ENCODE measurements at regions not wholly inside any gene's neighbourhood (a gene's known extent, or its start where the extent isn't known, plus 50 kb on each side); places are given as distances from the start of the nearest gene placed in this dataset.

GRCh38 chrX:68945081-68945602 is 116.3 kb downstream of the EFNB1 start:
- peaks cover 0 to 4% (median 0%) of the 10 kb centered on the region in 7 donors for H3K9me3 Mint-ChIP-seq
- ATAC-seq (ENCODE audit: low read depth in 2 of 2): no peak

GRCh38 chrX:68944211-68944610 is 115.4 kb downstream of the EFNB1 start:
- no peak overlapping the region for H3K4me3 Mint-ChIP-seq
- no peak for DNase-seq
- H3K9me3 Mint-ChIP-seq: peaks cover 0 to 4% (median 0%) of the 10 kb centered on the region in 7 donors
- ATAC-seq (ENCODE audit: low read depth in 2 of 2): no peak
- H3K27ac Mint-ChIP-seq: peak overlapping the region in 1 of 6 donors; percentile 41
- H3K27me3 Mint-ChIP-seq: peaks cover 0 to 9% (median 0%) of the 10 kb centered on the region in 3 donors
- no peaks in the 10 kb centered on the region for H3K36me3 Mint-ChIP-seq
- no peaks in the 10 kb centered on the region for H3K4me1 Mint-ChIP-seq

More at GRCh38 chrX:68945081-68945602, 116.3 kb downstream of the EFNB1 start:
- no peak overlapping the region for H3K4me3 Mint-ChIP-seq
- H3K4me1 Mint-ChIP-seq: no peaks in the 10 kb centered on the region
- no peak overlapping the region for H3K27ac Mint-ChIP-seq
- H3K27me3 Mint-ChIP-seq: peaks cover 0 to 9% (median 0%) of the 10 kb centered on the region in 3 donors
- no peaks in the 10 kb centered on the region for H3K36me3 Mint-ChIP-seq
- DNase-seq: no peak

GRCh38 chrX:68942840-68943239 is 114.0 kb downstream of the EFNB1 start:
- ATAC-seq (ENCODE audit: low read depth in 2 of 2): no peak
- Mint-ChIP-seq H3K36me3 (no peaks in the 10 kb centered on the region), H3K4me1 (no peaks in the 10 kb centered on the region), H3K27ac (no peak overlapping the region), H3K9me3 (peaks cover 0 to 4% (median 0%) of the 10 kb centered on the region in 7 donors), H3K4me3 (no peak overlapping the region), H3K27me3 (peaks cover 0 to 9% (median 0%) of the 10 kb centered on the region in 3 donors)
- no peak for DNase-seq

GRCh38 chrX:68942104-68942503 is 113.3 kb downstream of the EFNB1 start:
- no peak for ATAC-seq (ENCODE audit: low read depth in 2 of 2)
- Mint-ChIP-seq H3K9me3 (peaks cover 0 to 4% (median 0%) of the 10 kb centered on the region in 7 donors), H3K4me1 (no peaks in the 10 kb centered on the region)

GRCh38 chrX:68941385-68941952 is 112.6 kb downstream of the EFNB1 start:
- DNase-seq (no peak), ATAC-seq (ENCODE audit: low read depth in 2 of 2) (no peak)
- H3K36me3 Mint-ChIP-seq: no peaks in the 10 kb centered on the region
- H3K9me3 Mint-ChIP-seq: peaks cover 0 to 4% (median 0%) of the 10 kb centered on the region in 7 donors
- H3K4me3 Mint-ChIP-seq: no peak overlapping the region
- no peaks in the 10 kb centered on the region for H3K4me1 Mint-ChIP-seq
- peaks cover 0 to 9% (median 0%) of the 10 kb centered on the region in 3 donors for H3K27me3 Mint-ChIP-seq
- H3K27ac Mint-ChIP-seq: no peak overlapping the region

More at GRCh38 chrX:68942104-68942503, 113.3 kb downstream of the EFNB1 start:
- peak overlapping the region in 1 of 6 donors; percentile 49 for H3K27ac Mint-ChIP-seq
- H3K27me3 Mint-ChIP-seq: peaks cover 0 to 9% (median 0%) of the 10 kb centered on the region in 3 donors
- no peak for DNase-seq
- H3K36me3 Mint-ChIP-seq: no peaks in the 10 kb centered on the region
- H3K4me3 Mint-ChIP-seq: no peak overlapping the region

GRCh38 chrX:68940601-68941000 is 111.8 kb downstream of the EFNB1 start:
- DNase-seq: no peak
- Mint-ChIP-seq H3K27me3 (peaks cover 0 to 18% (median 0%) of the 10 kb centered on the region in 3 donors), H3K9me3 (peaks cover 0 to 4% (median 0%) of the 10 kb centered on the region in 7 donors), H3K4me1 (peaks cover 0 to under 1% (median under 1%) of the 10 kb centered on the region in 3 donors), H3K4me3 (no peak overlapping the region), H3K27ac (no peak overlapping the region), H3K36me3 (no peaks in the 10 kb centered on the region)
- ATAC-seq (ENCODE audit: low read depth in 2 of 2): no peak

GRCh38 chrX:68939868-68940267 is 111.0 kb downstream of the EFNB1 start:
- ATAC-seq (ENCODE audit: low read depth in 2 of 2): no peak
- Mint-ChIP-seq H3K4me3 (no peak overlapping the region), H3K27me3 (peaks cover 0 to 21% (median 0%) of the 10 kb centered on the region in 3 donors), H3K9me3 (peaks cover 0 to 4% (median 0%) of the 10 kb centered on the region in 7 donors), H3K36me3 (no peaks in the 10 kb centered on the region), H3K4me1 (peaks cover 3 to 5% (median 3%) of the 10 kb centered on the region in 3 donors), H3K27ac (no peak overlapping the region)
- DNase-seq: no peak

- Mint-ChIP-seq H3K4me3 (no peak overlapping the region), H3K9me3 (peaks cover 0 to 4% (median 0%) of the 10 kb centered on the region in 7 donors)
Observed at GRCh38 chrX:68938244-68939004, 109.6 kb downstream of the EFNB1 start.

GRCh38 chrX:68937581-68937980 is 108.8 kb downstream of the EFNB1 start:
- Mint-ChIP-seq H3K36me3 (no peaks in the 10 kb centered on the region), H3K27me3 (peaks cover 0 to 21% (median 0%) of the 10 kb centered on the region in 3 donors), H3K4me1 (peaks cover 3 to 5% (median 3%) of the 10 kb centered on the region in 3 donors), H3K9me3 (peaks cover 0 to 4% (median 0%) of the 10 kb centered on the region in 7 donors), H3K27ac (no peak overlapping the region), H3K4me3 (no peak overlapping the region)
- DNase-seq (no peak), ATAC-seq (ENCODE audit: low read depth in 2 of 2) (no peak)

More at GRCh38 chrX:68938244-68939004, 109.6 kb downstream of the EFNB1 start:
- no peak for ATAC-seq (ENCODE audit: low read depth in 2 of 2)
- no peaks in the 10 kb centered on the region for H3K36me3 Mint-ChIP-seq
- peaks cover 0 to 21% (median 0%) of the 10 kb centered on the region in 3 donors for H3K27me3 Mint-ChIP-seq
- DNase-seq: no peak
- no peak overlapping the region for H3K27ac Mint-ChIP-seq
- H3K4me1 Mint-ChIP-seq: peaks cover 3 to 5% (median 3%) of the 10 kb centered on the region in 3 donors

GRCh38 chrX:68936608-68937007 is 107.8 kb downstream of the EFNB1 start:
- DNase-seq: no peak
- H3K4me3 Mint-ChIP-seq: no peak overlapping the region
- H3K27ac Mint-ChIP-seq: no peak overlapping the region

GRCh38 chrX:68936126-68936525 is 107.3 kb downstream of the EFNB1 start:
- Mint-ChIP-seq H3K4me1 (peaks cover 3 to 5% (median 3%) of the 10 kb centered on the region in 3 donors), H3K27me3 (peaks cover 0 to 17% (median 0%) of the 10 kb centered on the region in 3 donors), H3K36me3 (no peaks in the 10 kb centered on the region), H3K4me3 (no peak overlapping the region), H3K27ac (no peak overlapping the region), H3K9me3 (peaks cover 0 to 3% (median 0%) of the 10 kb centered on the region in 7 donors)
- ATAC-seq (ENCODE audit: low read depth in 2 of 2) (no peak), DNase-seq (no peak)

More at GRCh38 chrX:68936608-68937007, 107.8 kb downstream of the EFNB1 start:
- Mint-ChIP-seq H3K36me3 (no peaks in the 10 kb centered on the region), H3K27me3 (peaks cover 0 to 21% (median 0%) of the 10 kb centered on the region in 3 donors), H3K4me1 (peaks cover 3 to 5% (median 3%) of the 10 kb centered on the region in 3 donors), H3K9me3 (peaks cover 0 to 4% (median 0%) of the 10 kb centered on the region in 7 donors)
- no peak for ATAC-seq (ENCODE audit: low read depth in 2 of 2)

GRCh38 chrX:68935362-68935761 is 106.5 kb downstream of the EFNB1 start:
- Mint-ChIP-seq H3K9me3 (no peaks in the 10 kb centered on the region), H3K27ac (no peak overlapping the region), H3K36me3 (no peaks in the 10 kb centered on the region), H3K4me3 (no peak overlapping the region), H3K27me3 (peaks cover 0 to 12% (median 0%) of the 10 kb centered on the region in 3 donors), H3K4me1 (peaks cover 3 to 5% (median 3%) of the 10 kb centered on the region in 3 donors)
- ATAC-seq (ENCODE audit: low read depth in 2 of 2) (no peak), DNase-seq (no peak)

GRCh38 chrX:68934922-68935321 is 106.1 kb downstream of the EFNB1 start:
- no peak overlapping the region for H3K4me3 Mint-ChIP-seq

More at GRCh38 chrX:68934922-68935321, 106.1 kb downstream of the EFNB1 start:
- Mint-ChIP-seq H3K36me3 (no peaks in the 10 kb centered on the region), H3K27me3 (peaks cover 0 to 12% (median 0%) of the 10 kb centered on the region in 3 donors), H3K9me3 (no peaks in the 10 kb centered on the region), H3K4me1 (peaks cover 3 to 5% (median 3%) of the 10 kb centered on the region in 3 donors), H3K27ac (no peak overlapping the region)
- DNase-seq (no peak), ATAC-seq (ENCODE audit: low read depth in 2 of 2) (no peak)

All from naive B cell (primary cell).